SK-N-MC (cell line): ENCODE measurements at regions not wholly inside any gene's neighbourhood (a gene's known extent, or its start where the extent isn't known, plus 50 kb on each side); places are given as distances from the start of the nearest gene placed in this dataset.
A peak's percentile ranks its signal among the peaks of the same experiment; 100 is the strongest.

Experiments
- DNase-seq: peaks from one replicate; pipeline ENCODE4 v3.0.0-alpha.2; 2011; ENCODE audit warnings: low read depth, low spot score
- H3K27ac ChIP-seq: fragments of 200-600 bp; sonication (generic); 2 replicates; pipeline ENCODE4 v1.5.1; 2016; ENCODE audit warnings: mixed run types
- H3K36me3 ChIP-seq: fragments of 200-600 bp; sonication (generic); 2 replicates; pipeline ENCODE4 v1.6.1; 2017; ENCODE audit warnings: antibody characterized with exemption, low read length, mixed read lengths; ENCODE audit not compliant: insufficient read depth
- H3K4me3 ChIP-seq: fragments of 200-600 bp; sonication (generic); 2 replicates; pipeline ENCODE4 v1.5.1; 2016
- H3K9ac ChIP-seq: fragments of 200-600 bp; sonication (generic); 2 replicates; pipeline ENCODE4 v1.8.0; 2017; ENCODE audit warnings: mixed run types, mixed read lengths; ENCODE audit not compliant: insufficient read length
- H3K9me3 ChIP-seq: fragments of 200-600 bp; sonication (generic); 2 replicates; pipeline ENCODE4 v1.6.1; 2017; ENCODE audit warnings: low read depth, mild to moderate bottlenecking, antibody characterized with exemption, low read length, moderate library complexity, mixed read lengths
- EZH2 ChIP-seq: fragments of 200-600 bp; sonication (generic); IDR thresholded peaks from one replicate; pipeline ENCODE4 v1.6.1; 2017; ENCODE audit warnings: antibody characterized with exemption
- FOXP2 ChIP-seq: optimal IDR thresholded peaks from 2 replicates; pipeline ENCODE3; 2011; ENCODE audit warnings: mild to moderate bottlenecking, moderate library complexity; ENCODE audit not compliant: insufficient read depth; ENCODE audit errors: extremely low read length, control extremely low read depth
- POLR2AphosphoS5 ChIP-seq: IDR thresholded peaks from 2 replicates; pipeline ENCODE4 v1.6.1; 2012; ENCODE audit warnings: mild to moderate bottlenecking, low read depth, low read length, borderline replicate concordance

- H3K27ac ChIP-seq: no peak overlapping the region
- TF ChIP-seq EZH2 (no peak), POLR2AphosphoS5 (no peak), FOXP2 (no peak)
- H3K9ac ChIP-seq: no peak overlapping the region
- no peaks in the 10 kb centered on the region for H3K36me3 ChIP-seq
- H3K9me3 ChIP-seq: no peaks in the 10 kb centered on the region; the same call in 1 of the 2 replicates
- no peak for DNase-seq
- no peak overlapping the region for H3K4me3 ChIP-seq
These were observed 128.1 kb upstream of the ARID2 start for GRCh38 chr12:45601390-45601789.

DNA sequence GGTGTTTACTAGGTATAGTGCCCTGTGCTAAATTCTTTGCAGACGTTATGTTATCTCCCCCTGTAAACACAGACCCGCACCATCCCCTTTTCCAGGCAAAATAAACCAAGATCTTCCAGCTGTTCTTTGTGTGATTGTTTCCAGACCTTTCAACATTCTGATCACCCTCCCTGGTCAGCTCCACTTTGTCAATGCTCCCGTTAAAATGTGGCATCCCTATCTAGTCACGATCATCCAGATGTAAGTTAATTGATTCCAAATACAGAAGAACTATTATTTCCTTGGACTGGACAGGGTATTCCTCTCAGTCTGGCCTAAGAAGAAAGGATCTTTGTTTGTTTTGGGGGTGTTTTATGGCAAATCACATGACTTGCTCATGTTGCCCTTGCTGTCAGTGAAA, 127.6 kb upstream of the ARID2 start:
- TF ChIP-seq FOXP2 (no peak), EZH2 (no peak), POLR2AphosphoS5 (no peak)
- Histone ChIP-seq H3K27ac (no peak overlapping the region), H3K36me3 (no peaks in the 10 kb centered on the region), H3K9ac (no peak overlapping the region), H3K9me3 (no peaks in the 10 kb centered on the region; the same call in 1 of the 2 replicates), H3K4me3 (no peak overlapping the region)
- DNase-seq: no peak

GRCh38 chr12:45605624-45606023, 123.9 kb upstream of the ARID2 start:
- Histone ChIP-seq H3K36me3 (no peaks in the 10 kb centered on the region), H3K9me3 (no peaks in the 10 kb centered on the region; the same call in 1 of the 2 replicates), H3K9ac (no peak overlapping the region), H3K27ac (no peak overlapping the region), H3K4me3 (no peak overlapping the region)
- no peak for DNase-seq
- TF ChIP-seq POLR2AphosphoS5 (no peak), EZH2 (no peak), FOXP2 (no peak)

- H3K36me3 ChIP-seq: no peaks in the 10 kb centered on the region
- no peak for TF ChIP-seq EZH2
- TF ChIP-seq FOXP2: no peak
- no peak for TF ChIP-seq POLR2AphosphoS5
- DNase-seq: no peak
- H3K9me3 ChIP-seq: no peaks in the 10 kb centered on the region
- H3K9ac ChIP-seq: no peak overlapping the region
- H3K27ac ChIP-seq: no peak overlapping the region
- H3K4me3 ChIP-seq: no peak overlapping the region
These were observed 118.4 kb upstream of the ARID2 start for GRCh38 chr12:45611061-45611460.

DNA sequence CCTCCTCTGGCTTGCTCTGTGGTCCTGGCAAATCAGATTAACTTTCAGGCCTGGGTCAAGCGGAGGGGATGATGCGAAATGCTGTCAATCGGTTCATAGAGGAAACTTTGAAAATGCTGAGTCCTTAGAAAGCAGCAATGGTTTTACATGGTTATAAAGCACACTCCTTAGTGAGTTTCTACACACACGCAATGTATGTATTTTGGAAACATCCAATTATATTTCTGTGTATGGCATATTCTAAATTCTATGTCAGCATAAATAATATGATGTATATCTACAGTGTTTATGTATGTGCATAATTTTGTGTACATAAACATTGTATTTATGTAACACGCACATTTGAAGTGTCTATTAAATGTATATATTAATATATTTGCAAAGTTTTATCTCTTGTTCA, 118.0 kb upstream of the ARID2 start:
- H3K9me3 ChIP-seq: no peaks in the 10 kb centered on the region
- H3K9ac ChIP-seq: no peak overlapping the region
- H3K36me3 ChIP-seq: no peaks in the 10 kb centered on the region
- no peak for TF ChIP-seq FOXP2
- DNase-seq: no peak
- no peak overlapping the region for H3K27ac ChIP-seq
- no peak overlapping the region for H3K4me3 ChIP-seq

DNA sequence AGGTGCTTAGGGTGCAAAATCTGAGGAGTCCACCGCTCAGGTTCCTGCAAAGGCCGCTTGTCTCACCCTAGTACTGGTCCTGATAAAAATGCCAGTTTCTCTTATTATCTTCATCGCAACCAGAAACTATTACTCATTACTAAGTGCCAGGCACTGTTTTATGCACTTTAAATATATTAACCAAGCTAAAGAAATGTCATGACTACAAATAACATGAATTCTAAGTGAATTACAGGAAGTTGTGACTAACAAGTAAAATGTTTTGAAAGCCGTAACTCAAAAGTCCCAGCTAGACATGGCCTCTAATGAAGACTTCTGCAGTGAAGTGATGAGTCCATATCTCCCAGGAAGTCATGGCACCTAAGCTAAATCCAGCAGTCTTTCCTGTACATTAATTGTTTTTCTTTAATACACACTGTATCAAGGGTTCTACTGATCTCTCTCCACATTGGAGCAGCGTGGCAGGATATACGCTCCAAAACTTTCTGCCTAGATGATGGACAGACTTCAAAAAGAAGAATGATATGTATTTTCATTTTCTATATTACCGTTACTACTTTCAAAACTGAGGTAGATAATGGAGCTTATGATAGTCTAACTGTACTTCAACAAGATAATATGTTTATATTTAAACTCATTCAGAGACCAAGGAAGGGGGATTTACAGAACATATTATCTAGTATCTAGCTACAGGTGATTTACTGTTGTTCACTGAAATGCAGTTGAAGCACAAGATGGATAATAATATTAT, 117.3 kb upstream of the ARID2 start:
- TF ChIP-seq POLR2AphosphoS5 (no peak), FOXP2 (no peak), EZH2 (no peak)
- H3K4me3 ChIP-seq: no peak overlapping the region
- H3K36me3 ChIP-seq: no peaks in the 10 kb centered on the region
- H3K27ac ChIP-seq: no peak overlapping the region
- H3K9ac ChIP-seq: no peak overlapping the region
- no peak for DNase-seq
- no peaks in the 10 kb centered on the region for H3K9me3 ChIP-seq

- Histone ChIP-seq H3K4me3 (no peak overlapping the region), H3K36me3 (no peaks in the 10 kb centered on the region), H3K27ac (peak overlapping the region; percentile 32; the same call in 1 of the 2 replicates), H3K9ac (no peak overlapping the region), H3K9me3 (no peaks in the 10 kb centered on the region)
- TF ChIP-seq EZH2 (no peak), POLR2AphosphoS5 (no peak), FOXP2 (no peak)
- no peak for DNase-seq
These were observed 116.2 kb upstream of the ARID2 start for GRCh38 chr12:45613296-45613695.

GRCh38 chr12:45613855-45614254, 115.7 kb upstream of the ARID2 start:
- Histone ChIP-seq H3K9me3 (no peaks in the 10 kb centered on the region), H3K4me3 (no peak overlapping the region), H3K27ac (no peak overlapping the region), H3K9ac (no peak overlapping the region), H3K36me3 (no peaks in the 10 kb centered on the region)
- DNase-seq: no peak
- TF ChIP-seq POLR2AphosphoS5 (no peak), EZH2 (no peak), FOXP2 (no peak)

- Histone ChIP-seq H3K36me3 (no peaks in the 10 kb centered on the region), H3K9me3 (no peaks in the 10 kb centered on the region), H3K27ac (no peak overlapping the region), H3K4me3 (no peak overlapping the region), H3K9ac (no peak overlapping the region)
- TF ChIP-seq EZH2 (no peak), POLR2AphosphoS5 (no peak), FOXP2 (no peak)
- no peak for DNase-seq
These were observed 114.2 kb upstream of the ARID2 start for GRCh38 chr12:45615268-45615667.
